H9 (cell line): ENCODE measurements at regions not wholly inside any gene's neighbourhood (a gene's known extent, or its start where the extent isn't known, plus 50 kb on each side); places are given as distances from the start of the nearest gene placed in this dataset.

Experiments used
- DNase-seq: peaks from one replicate; pipeline ENCODE4 v3.0.0-alpha.2; 2017
- H2AFZ ChIP-seq: one replicate; pipeline ENCODE4 v1.6.1; 2013; ENCODE audit warnings: mild to moderate bottlenecking, low read length, control low read depth, moderate library complexity
- H2AK5ac ChIP-seq: 2 replicates; pipeline ENCODE4 v1.6.1; 2013; ENCODE audit warnings: low read length, control low read depth, mixed read lengths; ENCODE audit not compliant: insufficient read length
- H2BK120ac ChIP-seq: one replicate; pipeline ENCODE4 v1.6.1; 2013; ENCODE audit warnings: low read depth, mild to moderate bottlenecking, low read length, control low read depth, inconsistent platforms; ENCODE audit not compliant: poor library complexity, severe bottlenecking
- H2BK12ac ChIP-seq: 2 replicates; pipeline ENCODE4 v1.6.1; 2013; ENCODE audit warnings: low read length, control low read depth, mixed read lengths, low read depth; ENCODE audit not compliant: insufficient read length
- H2BK15ac ChIP-seq: 2 replicates; pipeline ENCODE4 v1.6.1; 2013; ENCODE audit warnings: low read depth, low read length, control low read depth
- H2BK20ac ChIP-seq: one replicate; pipeline ENCODE4 v1.6.1; 2013; ENCODE audit warnings: low read depth, mild to moderate bottlenecking, low read length, control low read depth, inconsistent platforms; ENCODE audit not compliant: poor library complexity, severe bottlenecking
- H2BK5ac ChIP-seq: 2 replicates; pipeline ENCODE4 v1.6.1; 2013; ENCODE audit warnings: low read length, control low read depth, mixed read lengths; ENCODE audit not compliant: insufficient read length
- H3K14ac ChIP-seq: 2 replicates; pipeline ENCODE4 v1.6.1; 2013; ENCODE audit warnings: low read length, control low read depth; ENCODE audit not compliant: insufficient read depth
- H3K18ac ChIP-seq: 2 replicates; pipeline ENCODE4 v1.6.1; 2013; ENCODE audit warnings: low read depth, mild to moderate bottlenecking, mixed read lengths, low read length, control low read depth; ENCODE audit not compliant: insufficient read length
- H3K23ac ChIP-seq: 2 replicates; pipeline ENCODE4 v1.6.1; 2013; ENCODE audit warnings: low read length, control low read depth, mixed read lengths, low read depth; ENCODE audit not compliant: insufficient read length
- H3K23me2 ChIP-seq: 2 replicates; pipeline ENCODE4 v1.6.1; 2013; ENCODE audit warnings: low read depth, mild to moderate bottlenecking, mixed read lengths, low read length, control low read depth; ENCODE audit not compliant: insufficient read length, poor library complexity, severe bottlenecking
- H3K27ac ChIP-seq: 2 replicates; pipeline ENCODE4 v1.5.1; 2013; ENCODE audit warnings: low read length, control low read depth, mixed read lengths, low read depth; ENCODE audit not compliant: insufficient read length
- H3K27me3 ChIP-seq: 2 replicates; pipeline ENCODE4 v1.6.1; 2013; ENCODE audit warnings: low read length, control low read depth, inconsistent platforms; ENCODE audit not compliant: insufficient read depth
- H3K4ac ChIP-seq: 2 replicates; pipeline ENCODE4 v1.6.1; 2013; ENCODE audit warnings: low read depth, mild to moderate bottlenecking, control low read depth, inconsistent platforms, low read length, moderate library complexity
- H3K4me1 ChIP-seq: 2 replicates; pipeline ENCODE4 v1.6.1; 2013; ENCODE audit warnings: low read length, control low read depth, inconsistent platforms; ENCODE audit not compliant: insufficient read depth
- H3K4me2 ChIP-seq: 2 replicates; pipeline ENCODE4 v1.6.1; 2013; ENCODE audit warnings: low read length, control low read depth, mixed read lengths; ENCODE audit not compliant: insufficient read length, insufficient read depth
- H3K56ac ChIP-seq: 2 replicates; pipeline ENCODE4 v1.6.1; 2013; ENCODE audit warnings: low read depth, mild to moderate bottlenecking, mixed read lengths, low read length, control low read depth; ENCODE audit not compliant: insufficient read length
- H3K79me1 ChIP-seq: 2 replicates; pipeline ENCODE4 v1.6.1; 2013; ENCODE audit warnings: low read depth, mild to moderate bottlenecking, moderate library complexity, low read length, control low read depth, inconsistent platforms; ENCODE audit not compliant: insufficient read depth, poor library complexity, severe bottlenecking
- H3K79me2 ChIP-seq: 2 replicates; pipeline ENCODE4 v1.6.1; 2013; ENCODE audit warnings: low read length, control low read depth, inconsistent platforms; ENCODE audit not compliant: insufficient read depth
- H3K9ac ChIP-seq: 2 replicates; pipeline ENCODE4 v1.6.1; 2013; ENCODE audit warnings: low read length, control low read depth, mixed read lengths; ENCODE audit not compliant: insufficient read length; ENCODE audit errors: extremely low read depth
- H3K9me3 ChIP-seq: one replicate; pipeline ENCODE4 v1.6.1; 2013; ENCODE audit warnings: low read depth, low read length, inconsistent platforms; ENCODE audit not compliant: control insufficient read depth
- H3T11ph ChIP-seq: one replicate; pipeline ENCODE4 v1.6.1; 2013; ENCODE audit warnings: mild to moderate bottlenecking, low read length, control low read depth, inconsistent platforms
- H4K20me1 ChIP-seq: one replicate; pipeline ENCODE4 v1.6.1; 2013; ENCODE audit not compliant: control insufficient read depth, insufficient read length, insufficient read depth
- H4K5ac ChIP-seq: 2 replicates; pipeline ENCODE4 v1.6.1; 2013; ENCODE audit warnings: low read depth, mild to moderate bottlenecking, mixed read lengths, low read length, control low read depth; ENCODE audit not compliant: insufficient read length
- H4K8ac ChIP-seq: replicated peaks from 2 replicates; pipeline ENCODE4 v1.6.1; 2013; ENCODE audit warnings: low read length, control low read depth, mixed read lengths, low read depth; ENCODE audit not compliant: insufficient read length
- H4K91ac ChIP-seq: 2 replicates; pipeline ENCODE4 v1.6.1; 2013; ENCODE audit warnings: low read depth, mild to moderate bottlenecking, moderate library complexity, mixed read lengths, low read length, control low read depth; ENCODE audit not compliant: insufficient read length
- H3K27ac Mint-ChIP-seq, 3 experiments: 2 replicates in 2 of 3; 3 replicates in 1 of 3; pipeline ENCODE4 v1.8.0; 2020 to 2021; ENCODE audit warnings: mixed read lengths in 3 of 3, mild to moderate bottlenecking in 1 of 3, moderate library complexity in 1 of 3
- H3K27me3 Mint-ChIP-seq: 2 replicates; pipeline ENCODE4 v1.8.0; 2021; ENCODE audit warnings: low read depth, mild to moderate bottlenecking, moderate library complexity, mixed read lengths
- H3K36me3 Mint-ChIP-seq, 3 experiments: 2 replicates in 2 of 3; 3 replicates in 1 of 3; pipeline ENCODE4 v1.8.0; 2020 to 2021; ENCODE audit warnings: low read depth in 3 of 3, mixed read lengths in 3 of 3; ENCODE audit not compliant: insufficient read depth in 1 of 3
- H3K4me1 Mint-ChIP-seq, 2 experiments: 2 replicates each; pipeline ENCODE4 v1.8.0; 2020; ENCODE audit warnings: mixed read lengths in 2 of 2
- H3K4me3 Mint-ChIP-seq, 2 experiments: 2 replicates in 1 of 2; 3 replicates in 1 of 2; pipeline ENCODE4 v1.8.0; 2020 to 2021; ENCODE audit warnings: mild to moderate bottlenecking in 2 of 2, mixed read lengths in 2 of 2, moderate library complexity in 1 of 2
- H3K9me3 Mint-ChIP-seq, 2 experiments: 2 replicates in 1 of 2; 3 replicates in 1 of 2; pipeline ENCODE4 v1.8.0; 2020; ENCODE audit warnings: mild to moderate bottlenecking in 2 of 2, mixed read lengths in 2 of 2, moderate library complexity in 1 of 2
- CTCF ChIP-seq: fragments of 200-600 bp; sonication (generic); conservative IDR thresholded peaks from 3 replicates; pipeline ENCODE4 v1.8.0; 2021; ENCODE audit warnings: antibody characterized with exemption, mild to moderate bottlenecking
- WGBS: extraction: QIAGEN DNeasy Blood & Tissue Kit; methylation state at CpG from one replicate; pipeline ENCODE4 v1.1.7; 2013; ENCODE audit warnings: missing lambda C conversion rate, low lambda C conversion rate, mixed read lengths; ENCODE audit not compliant: insufficient read length; ENCODE audit errors: extremely low coverage; 5-methylcytosine and 5-hydroxymethylcytosine counted together

GRCh38 chr1:4468804-4469514 is 185.4 kb upstream of the AJAP1 start:
- no peaks in the 10 kb centered on the region for H3K4me1 ChIP-seq
- WGBS: no CpG with 5 or more reads among the region's 9 CpGs
- H2BK15ac ChIP-seq: no peak overlapping the region
- DNase-seq: no peak
- no peaks in the 10 kb centered on the region for H3K79me2 ChIP-seq
- H3K27ac Mint-ChIP-seq: no peak overlapping the region
- no peak overlapping the region for H3K4ac ChIP-seq
- H3K23ac ChIP-seq: no peak overlapping the region
- H2BK20ac ChIP-seq: no peak overlapping the region
- H3K27ac ChIP-seq: no peak overlapping the region
- H4K8ac ChIP-seq: no peak overlapping the region
- H4K5ac ChIP-seq: no peak overlapping the region
- H2BK120ac ChIP-seq: no peak overlapping the region
- H4K20me1 ChIP-seq: no peaks in the 10 kb centered on the region
- no peaks in the 10 kb centered on the region for H3K27me3 ChIP-seq
- H3K23me2 ChIP-seq: no peaks in the 10 kb centered on the region
- H2BK12ac ChIP-seq: no peak overlapping the region
- no peak overlapping the region for H2AK5ac ChIP-seq
- no peak overlapping the region for H3K4me2 ChIP-seq
- H3K4me1 Mint-ChIP-seq: no peaks in the 10 kb centered on the region
- H3T11ph ChIP-seq: no peak overlapping the region
- H4K91ac ChIP-seq: no peak overlapping the region
- no peak overlapping the region for H2AFZ ChIP-seq
- no peak overlapping the region for H3K18ac ChIP-seq
- no peaks in the 10 kb centered on the region for H3K79me1 ChIP-seq
- H3K4me3 Mint-ChIP-seq: no peak overlapping the region
- H3K9ac ChIP-seq: no peak overlapping the region
- H2BK5ac ChIP-seq: no peak overlapping the region
- no peaks in the 10 kb centered on the region; a peak in 1 of 7 replicates for H3K36me3 Mint-ChIP-seq
- no peak overlapping the region for H3K56ac ChIP-seq
- no peaks in the 10 kb centered on the region for H3K9me3 ChIP-seq
- H3K14ac ChIP-seq: no peak overlapping the region
- H3K9me3 Mint-ChIP-seq: peaks cover 0 to 4% of the 10 kb centered on the region in 2 experiments; a peak in 2 of 5 replicates
- TF ChIP-seq CTCF: no peak
- peaks cover 4% of the 10 kb centered on the region; the same call in 1 of the 2 replicates for H3K27me3 Mint-ChIP-seq
